ENCODE measurements at regions not wholly inside any gene's neighbourhood (a gene's known extent, or its start where the extent isn't known, plus 50 kb on each side); places are given as distances from the start of the nearest gene placed in this dataset.

DNA sequence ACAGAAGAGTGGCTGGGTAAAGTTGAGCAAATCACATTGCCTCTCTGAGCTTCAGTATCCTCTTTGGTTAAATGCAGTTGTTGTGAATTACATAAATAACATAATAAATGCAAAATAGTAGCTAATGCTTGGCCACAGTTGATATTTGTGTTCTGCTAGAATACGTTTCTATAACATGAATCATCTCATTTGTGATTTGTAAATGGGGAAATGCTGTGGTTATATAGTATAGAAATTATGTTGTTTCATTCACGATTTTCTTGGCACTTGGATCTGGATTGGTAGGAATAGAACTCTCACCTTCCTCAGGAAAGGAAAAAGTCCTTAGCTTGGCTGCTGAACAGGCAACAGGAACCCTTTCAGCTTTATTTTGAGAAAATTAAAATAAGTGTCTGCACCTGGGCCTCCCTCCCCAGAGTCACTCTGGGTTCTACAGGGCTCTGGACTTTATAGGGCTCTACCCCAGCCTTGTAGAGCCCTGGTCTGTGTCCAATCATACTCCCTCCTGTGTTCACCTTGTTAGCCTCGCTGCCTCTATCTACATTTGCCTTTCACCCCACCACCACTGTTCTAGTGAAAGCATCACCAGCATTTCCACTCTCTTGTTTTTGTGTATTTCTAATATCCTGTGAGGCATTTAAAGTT lies 107.7 kb upstream of the BCAT1 start:
- TF ChIP-seq, protein P1, sequence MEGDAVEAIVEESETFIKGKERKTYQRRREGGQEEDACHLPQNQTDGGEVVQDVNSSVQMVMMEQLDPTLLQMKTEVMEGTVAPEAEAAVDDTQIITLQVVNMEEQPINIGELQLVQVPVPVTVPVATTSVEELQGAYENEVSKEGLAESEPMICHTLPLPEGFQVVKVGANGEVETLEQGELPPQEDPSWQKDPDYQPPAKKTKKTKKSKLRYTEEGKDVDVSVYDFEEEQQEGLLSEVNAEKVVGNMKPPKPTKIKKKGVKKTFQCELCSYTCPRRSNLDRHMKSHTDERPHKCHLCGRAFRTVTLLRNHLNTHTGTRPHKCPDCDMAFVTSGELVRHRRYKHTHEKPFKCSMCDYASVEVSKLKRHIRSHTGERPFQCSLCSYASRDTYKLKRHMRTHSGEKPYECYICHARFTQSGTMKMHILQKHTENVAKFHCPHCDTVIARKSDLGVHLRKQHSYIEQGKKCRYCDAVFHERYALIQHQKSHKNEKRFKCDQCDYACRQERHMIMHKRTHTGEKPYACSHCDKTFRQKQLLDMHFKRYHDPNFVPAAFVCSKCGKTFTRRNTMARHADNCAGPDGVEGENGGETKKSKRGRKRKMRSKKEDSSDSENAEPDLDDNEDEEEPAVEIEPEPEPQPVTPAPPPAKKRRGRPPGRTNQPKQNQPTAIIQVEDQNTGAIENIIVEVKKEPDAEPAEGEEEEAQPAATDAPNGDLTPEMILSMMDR (conservative IDR thresholded peaks at IDR 0.05; ENCODE audit: low read length) = no peak
- no peak for TF ChIP-seq EZH2phosphoT487 (IDR thresholded peaks at IDR 0.05; ENCODE audit: borderline replicate concordance, low read depth, low read length)
